Activated B cell treated with CpG ODN at 0.5 μM for 24 hours (primary cell): ENCODE measurements at regions not wholly inside any gene's neighbourhood (a gene's known extent, or its start where the extent isn't known, plus 50 kb on each side); places are given as distances from the start of the nearest gene placed in this dataset.

Experiments
- ATAC-seq: fragments of 200-7000 bp; cut with Tn5 transposase; one replicate; pipeline ENCODE4 v1.10.0; 2021; ENCODE audit warnings: low read depth, mild to moderate bottlenecking, moderate library complexity
- CTCF ChIA-PET: fragments of 350-600 bp; sonication (Branson Sonifier 250); formaldehyde crosslinking; loops from one replicate; lab custom pipeline; 2021; ENCODE audit warnings: antibody characterized with exemption; lab: Charles Lee
- POLR2A ChIA-PET: fragments of 350-600 bp; sonication (Branson Sonifier 250); formaldehyde crosslinking; loops from one replicate; lab custom pipeline; 2021; ENCODE audit warnings: antibody characterized with exemption; lab: Charles Lee
- DNase-seq: peaks from one replicate; pipeline ENCODE4 v3.0.0; 2022
- H3K27ac Mint-ChIP-seq: one replicate; pipeline ENCODE4 v1.8.0; 2020; ENCODE audit warnings: mixed read lengths
- H3K27me3 Mint-ChIP-seq: one replicate; pipeline ENCODE4 v1.8.0; 2021; ENCODE audit warnings: mixed read lengths
- H3K36me3 Mint-ChIP-seq: one replicate; pipeline ENCODE4 v1.8.0; 2021; ENCODE audit warnings: low read depth, mixed read lengths
- H3K4me1 Mint-ChIP-seq: one replicate; pipeline ENCODE4 v1.8.0; 2021; ENCODE audit warnings: mixed read lengths
- H3K4me3 Mint-ChIP-seq: one replicate; pipeline ENCODE4 v1.8.0; 2020; ENCODE audit warnings: mild to moderate bottlenecking, mixed read lengths
- H3K9me3 Mint-ChIP-seq: one replicate; pipeline ENCODE4 v1.8.0; 2020; ENCODE audit warnings: mixed read lengths
- CTCF ChIP-seq: fragments of 200-600 bp; IDR thresholded peaks from one replicate; pipeline ENCODE4 v1.8.0; 2022; ENCODE audit warnings: antibody characterized with exemption, mild to moderate bottlenecking
- intact Hi-C: fragments of 100-400 bp; cut with micrococcal nuclease; formaldehyde crosslinking; loops from one replicate; pipeline ENCODE4 v1.15.1; 2024

- CTCF ChIA-PET: no interaction called here
Measured at GRCh38 chr2:221641181-221641871, 69.2 kb upstream of the EPHA4 start.

DNA sequence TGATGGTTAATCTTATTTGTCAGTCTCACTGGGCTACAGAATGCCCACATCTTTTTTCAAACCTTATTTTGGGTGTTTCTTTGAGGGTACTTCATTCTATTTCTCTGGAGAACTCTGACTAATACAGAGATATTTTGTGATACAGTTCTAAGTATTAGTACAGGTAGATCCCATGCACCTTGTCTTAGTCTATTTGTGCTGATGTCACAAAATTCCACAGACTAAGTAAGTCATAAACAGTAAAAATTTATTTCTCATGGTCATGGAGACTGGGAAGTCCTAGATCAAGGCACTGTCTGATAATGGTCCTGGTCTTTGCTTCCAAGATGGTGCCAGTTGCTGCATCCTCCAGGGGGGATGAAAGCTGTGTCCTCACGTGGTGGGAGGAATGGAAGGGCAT lies 68.6 kb upstream of the EPHA4 start:
- CTCF ChIA-PET: no interaction called here
- ATAC-seq: no peak
- intact Hi-C loops: no loop called here
- TF ChIP-seq CTCF: no peak
- Mint-ChIP-seq H3K4me3 (no peak overlapping the region), H3K27me3 (no peaks in the 10 kb centered on the region), H3K4me1 (no peaks in the 10 kb centered on the region), H3K27ac (no peak overlapping the region), H3K36me3 (no peaks in the 10 kb centered on the region), H3K9me3 (peaks cover 5% of the 10 kb centered on the region)
- POLR2A ChIA-PET: no interaction called here
- no peak for DNase-seq

More at GRCh38 chr2:221641181-221641871, 69.2 kb upstream of the EPHA4 start:
- Mint-ChIP-seq H3K4me3 (no peak overlapping the region), H3K9me3 (peaks cover 8% of the 10 kb centered on the region), H3K27ac (no peak overlapping the region), H3K36me3 (no peaks in the 10 kb centered on the region), H3K27me3 (no peaks in the 10 kb centered on the region), H3K4me1 (no peaks in the 10 kb centered on the region)
- ATAC-seq: no peak
- no peak for DNase-seq
- TF ChIP-seq CTCF: no peak
- POLR2A ChIA-PET: no interaction called here
- intact Hi-C loops: no loop called here

DNA sequence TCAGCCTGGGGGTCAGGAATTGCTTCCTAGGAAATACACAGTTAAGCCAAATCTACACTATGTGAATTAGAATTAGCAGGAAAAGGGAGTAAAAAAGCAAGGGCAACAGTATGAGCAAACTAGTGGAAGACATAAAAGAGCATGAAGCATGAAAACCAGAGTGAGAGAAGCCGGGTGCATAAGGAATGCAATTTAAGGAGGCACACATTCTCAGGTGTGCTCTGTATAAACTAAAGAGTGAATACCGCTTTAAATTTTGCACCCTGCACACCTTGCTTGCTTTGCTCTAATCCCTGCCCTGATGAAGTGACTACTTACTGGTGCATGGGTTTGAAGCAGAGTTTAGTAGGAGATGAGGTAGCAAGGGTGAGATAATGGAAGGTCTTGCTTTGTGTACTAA lies 65.7 kb upstream of the EPHA4 start:
- CTCF ChIA-PET: no interaction called here
- TF ChIP-seq CTCF: no peak
- H3K4me1 Mint-ChIP-seq: no peaks in the 10 kb centered on the region
- DNase-seq: no peak
- ATAC-seq: no peak
- peaks cover 5% of the 10 kb centered on the region for H3K9me3 Mint-ChIP-seq
- no peak overlapping the region for H3K27ac Mint-ChIP-seq
- intact Hi-C loops: no loop called here
- no peak overlapping the region for H3K4me3 Mint-ChIP-seq
- no peaks in the 10 kb centered on the region for H3K27me3 Mint-ChIP-seq
- POLR2A ChIA-PET: no interaction called here
- H3K36me3 Mint-ChIP-seq: no peaks in the 10 kb centered on the region

- POLR2A ChIA-PET: no interaction called here
- Mint-ChIP-seq H3K27ac (no peak overlapping the region), H3K9me3 (peaks cover 5% of the 10 kb centered on the region), H3K4me3 (no peak overlapping the region), H3K27me3 (no peaks in the 10 kb centered on the region), H3K4me1 (no peaks in the 10 kb centered on the region), H3K36me3 (no peaks in the 10 kb centered on the region)
- CTCF ChIA-PET: no interaction called here
- no peak for DNase-seq
- intact Hi-C loops: no loop called here
- TF ChIP-seq CTCF: no peak
- no peak for ATAC-seq
Measured at GRCh38 chr2:221635949-221636348, 63.8 kb upstream of the EPHA4 start.

- CTCF ChIA-PET: no interaction called here
- intact Hi-C loops: no loop called here
- no peaks in the 10 kb centered on the region for H3K27me3 Mint-ChIP-seq
Measured at GRCh38 chr2:221629468-221629867, 57.4 kb upstream of the EPHA4 start.

More at GRCh38 chr2:221629468-221629867, 57.4 kb upstream of the EPHA4 start:
- Mint-ChIP-seq H3K4me1 (no peaks in the 10 kb centered on the region), H3K36me3 (no peaks in the 10 kb centered on the region), H3K9me3 (no peaks in the 10 kb centered on the region), H3K4me3 (no peak overlapping the region), H3K27ac (no peak overlapping the region)
- POLR2A ChIA-PET: no interaction called here
- DNase-seq (no peak), ATAC-seq (no peak)
- no peak for TF ChIP-seq CTCF
